ENCODE measurements at regions not wholly inside any gene's neighbourhood (a gene's known extent, or its start where the extent isn't known, plus 50 kb on each side); places are given as distances from the start of the nearest gene placed in this dataset.
"Not testable (repeated sequence)": the region's sequence is repeated elsewhere in the genome, so short reads cannot be mapped to it uniquely, and the experiment has no call there.

DNA sequence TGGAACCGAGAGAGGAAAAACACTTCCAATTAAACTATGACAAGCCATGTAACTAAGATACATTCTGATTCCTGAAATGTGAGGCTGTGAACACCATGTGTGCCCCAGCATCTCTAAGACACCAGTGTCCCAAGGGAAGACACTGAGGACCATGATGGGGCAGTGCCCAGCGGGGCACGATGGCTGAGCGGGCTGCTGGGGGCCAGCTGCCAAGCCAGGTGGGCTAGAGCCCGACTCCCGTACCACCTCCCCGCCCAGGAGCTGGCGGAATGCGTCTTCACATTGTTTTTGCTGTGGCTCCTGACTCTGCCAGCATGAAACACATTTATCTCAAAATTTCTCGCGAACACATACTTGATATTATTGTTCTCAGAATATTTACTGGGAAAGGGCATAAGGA, 202.4 kb downstream of the RTP5 start:
- DNase-seq; H3K36me3 ChIP-seq (ENCODE audit: control insufficient read depth in 4 of 4, insufficient read depth in 4 of 4, low read length in 4 of 4); H3K27me3 ChIP-seq (ENCODE audit: control insufficient read depth in 3 of 3, insufficient read depth in 3 of 3, low read length in 2 of 3); H3K4me3 ChIP-seq; H3K27ac ChIP-seq (ENCODE audit: low read depth in 1 of 2, low read length in 1 of 2); H3K9ac ChIP-seq (ENCODE audit: insufficient read depth in 1 of 2, low read length in 2 of 2); ATAC-seq (ENCODE audit: insufficient read depth, low FRiP score); H3K4me1 ChIP-seq (ENCODE audit: control insufficient read depth in 5 of 5, insufficient read depth in 5 of 5, low read length in 5 of 5); H3K9me3 ChIP-seq (ENCODE audit: control insufficient read depth in 4 of 4, insufficient read depth in 3 of 4, low read length in 3 of 4): not testable (repeated sequence)
- WGBS, 2 donors, result 90 to 92% methylated on average over 11 of the region's 11 CpGs

DNA sequence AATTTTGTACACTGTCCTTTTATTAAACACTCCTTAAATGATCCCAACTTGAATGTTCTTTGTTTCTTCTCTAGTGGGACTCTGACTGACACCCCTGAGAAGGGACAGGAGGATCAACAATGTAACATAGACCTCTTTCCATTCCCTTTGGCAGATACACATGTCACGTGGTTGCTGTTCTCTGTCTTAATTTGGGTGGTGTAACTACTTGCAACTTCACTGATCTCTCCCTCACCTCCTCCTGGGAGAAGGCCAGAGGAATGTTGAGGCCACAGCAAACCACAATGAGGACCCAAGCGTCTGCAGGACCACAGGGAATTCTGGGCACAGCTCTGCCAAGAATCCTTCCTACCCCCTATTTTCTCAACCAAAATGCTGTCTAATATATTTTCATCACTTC, 205.6 kb downstream of the RTP5 start:
- 38 to 56% methylated on average over 2 of the region's 2 CpGs for WGBS, 2 donors
- ATAC-seq (ENCODE audit: insufficient read depth, low FRiP score), result no peak
- H3K9ac ChIP-seq (ENCODE audit: insufficient read depth in 1 of 2, low read length in 2 of 2), result no peak overlapping the region
- no peaks in the 10 kb centered on the region for H3K9me3 ChIP-seq (ENCODE audit: control insufficient read depth in 4 of 4, insufficient read depth in 3 of 4, low read length in 3 of 4)
- no peak for DNase-seq
- no peak for TF ChIP-seq CTCF (IDR thresholded peaks at IDR 0.05; ENCODE audit: control extremely low read depth, extremely low read depth)
- H3K4me1 ChIP-seq (ENCODE audit: control insufficient read depth in 5 of 5, insufficient read depth in 5 of 5, low read length in 5 of 5), result no peaks in the 10 kb centered on the region
- H3K36me3 ChIP-seq (ENCODE audit: control insufficient read depth in 4 of 4, insufficient read depth in 4 of 4, low read length in 4 of 4), result no peaks in the 10 kb centered on the region
- H3K27ac ChIP-seq (ENCODE audit: low read depth in 1 of 2, low read length in 1 of 2), result no peak overlapping the region
- H3K27me3 ChIP-seq (ENCODE audit: control insufficient read depth in 3 of 3, insufficient read depth in 3 of 3, low read length in 2 of 3), result no peaks in the 10 kb centered on the region
- no peak overlapping the region for H3K4me3 ChIP-seq

DNA sequence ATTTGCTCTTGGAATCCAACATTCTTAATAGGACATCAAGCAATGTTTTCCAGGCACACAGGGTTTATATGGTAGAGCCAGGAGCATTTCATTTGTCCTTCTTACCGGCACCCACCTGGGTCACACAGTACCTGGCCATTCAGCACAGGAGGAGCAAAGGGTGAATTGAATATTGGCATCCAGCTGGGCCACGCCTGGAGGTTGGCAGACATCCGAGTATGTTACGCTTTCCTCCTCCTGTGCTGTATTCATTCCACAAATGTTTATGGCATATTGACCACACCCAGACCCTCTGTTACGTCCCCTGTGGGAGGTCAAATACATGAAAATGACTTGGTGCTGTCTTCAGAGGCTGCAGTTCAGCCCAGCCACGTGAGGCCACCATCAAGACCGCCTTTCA, 206.2 kb downstream of the RTP5 start:
- Histone ChIP-seq H3K9ac (ENCODE audit: insufficient read depth in 1 of 2, low read length in 2 of 2) (no peak overlapping the region), H3K4me3 (no peak overlapping the region), H3K36me3 (ENCODE audit: control insufficient read depth in 4 of 4, insufficient read depth in 4 of 4, low read length in 4 of 4) (no peaks in the 10 kb centered on the region), H3K9me3 (ENCODE audit: control insufficient read depth in 4 of 4, insufficient read depth in 3 of 4, low read length in 3 of 4) (no peaks in the 10 kb centered on the region), H3K27ac (ENCODE audit: low read depth in 1 of 2, low read length in 1 of 2) (no peak overlapping the region), H3K4me1 (ENCODE audit: control insufficient read depth in 5 of 5, insufficient read depth in 5 of 5, low read length in 5 of 5) (no peaks in the 10 kb centered on the region), H3K27me3 (ENCODE audit: control insufficient read depth in 3 of 3, insufficient read depth in 3 of 3, low read length in 2 of 3) (no peaks in the 10 kb centered on the region)
- ATAC-seq (ENCODE audit: insufficient read depth, low FRiP score), result no peak
- DNase-seq, result no peak
- 61 to 80% methylated on average over 7 of the region's 7 CpGs for WGBS, 2 donors
- TF ChIP-seq CTCF (IDR thresholded peaks at IDR 0.05; ENCODE audit: control extremely low read depth, extremely low read depth), result no peak

GRCh38 chr2:242076184-242076583, 206.7 kb downstream of the RTP5 start:
- not testable (repeated sequence) for H3K9me3 ChIP-seq (ENCODE audit: control insufficient read depth in 4 of 4, insufficient read depth in 3 of 4, low read length in 3 of 4); H3K27me3 ChIP-seq (ENCODE audit: control insufficient read depth in 3 of 3, insufficient read depth in 3 of 3, low read length in 2 of 3); DNase-seq; ATAC-seq (ENCODE audit: insufficient read depth, low FRiP score); H3K27ac ChIP-seq (ENCODE audit: low read depth in 1 of 2, low read length in 1 of 2); H3K9ac ChIP-seq (ENCODE audit: insufficient read depth in 1 of 2, low read length in 2 of 2); H3K36me3 ChIP-seq (ENCODE audit: control insufficient read depth in 4 of 4, insufficient read depth in 4 of 4, low read length in 4 of 4); H3K4me3 ChIP-seq; H3K4me1 ChIP-seq (ENCODE audit: control insufficient read depth in 5 of 5, insufficient read depth in 5 of 5, low read length in 5 of 5)
- 75 to 79% methylated on average over 4 of the region's 4 CpGs for WGBS, 2 donors

DNA sequence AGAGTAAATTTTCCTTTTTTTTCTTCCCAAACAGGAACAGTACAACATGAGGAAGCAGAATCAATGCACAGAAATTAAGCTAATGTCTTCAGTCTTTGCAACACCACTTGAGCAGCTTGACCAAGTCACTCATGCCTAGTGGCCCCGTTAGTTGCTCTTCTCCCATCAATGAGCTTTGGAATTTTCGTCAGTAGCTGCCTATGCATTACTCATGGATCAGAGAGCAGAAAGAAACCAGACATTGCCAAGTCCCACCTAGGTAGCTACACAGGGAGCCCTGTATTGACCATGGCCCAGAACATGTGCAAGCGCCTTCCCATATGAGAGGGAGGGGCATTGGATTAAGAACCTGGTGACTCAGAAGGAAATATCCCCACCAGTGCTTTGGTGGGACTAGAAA, 208.9 kb downstream of the RTP5 start:
- H3K27me3 ChIP-seq (ENCODE audit: control insufficient read depth in 3 of 3, insufficient read depth in 3 of 3, low read length in 2 of 3); H3K9ac ChIP-seq (ENCODE audit: insufficient read depth in 1 of 2, low read length in 2 of 2); H3K4me3 ChIP-seq; DNase-seq; H3K9me3 ChIP-seq (ENCODE audit: control insufficient read depth in 4 of 4, insufficient read depth in 3 of 4, low read length in 3 of 4); H3K4me1 ChIP-seq (ENCODE audit: control insufficient read depth in 5 of 5, insufficient read depth in 5 of 5, low read length in 5 of 5); H3K27ac ChIP-seq (ENCODE audit: low read depth in 1 of 2, low read length in 1 of 2); ATAC-seq (ENCODE audit: insufficient read depth, low FRiP score); H3K36me3 ChIP-seq (ENCODE audit: control insufficient read depth in 4 of 4, insufficient read depth in 4 of 4, low read length in 4 of 4): not testable (repeated sequence)
- WGBS, 2 donors, result 59 to 62% methylated on average over 2 to 3 of the region's 3 CpGs

DNA sequence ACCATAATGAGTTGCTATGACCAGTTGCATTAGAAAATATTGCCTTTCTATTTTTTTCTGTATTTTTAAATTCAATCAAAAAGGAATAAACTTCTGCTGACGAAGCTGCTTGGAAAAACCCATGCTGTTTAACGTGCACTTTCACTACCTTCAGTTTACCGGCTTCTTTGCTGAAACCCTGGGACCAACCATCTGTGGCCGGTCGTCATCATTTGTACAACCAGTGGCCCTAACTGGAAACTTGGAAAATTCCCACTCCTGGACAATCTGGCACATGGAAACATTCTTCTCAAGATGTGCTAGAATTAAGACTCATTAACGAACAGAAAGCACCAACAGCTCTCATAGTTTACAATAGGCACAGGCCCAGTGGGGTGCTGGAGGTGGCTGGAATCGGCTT, 210.3 kb downstream of the RTP5 start:
- not testable (repeated sequence) for H3K27ac ChIP-seq (ENCODE audit: low read depth in 1 of 2, low read length in 1 of 2); H3K27me3 ChIP-seq (ENCODE audit: control insufficient read depth in 3 of 3, insufficient read depth in 3 of 3, low read length in 2 of 3); ATAC-seq (ENCODE audit: insufficient read depth, low FRiP score); H3K4me1 ChIP-seq (ENCODE audit: control insufficient read depth in 5 of 5, insufficient read depth in 5 of 5, low read length in 5 of 5); H3K4me3 ChIP-seq; H3K9ac ChIP-seq (ENCODE audit: insufficient read depth in 1 of 2, low read length in 2 of 2); H3K36me3 ChIP-seq (ENCODE audit: control insufficient read depth in 4 of 4, insufficient read depth in 4 of 4, low read length in 4 of 4); H3K9me3 ChIP-seq (ENCODE audit: control insufficient read depth in 4 of 4, insufficient read depth in 3 of 4, low read length in 3 of 4); DNase-seq
- 85 to 93% methylated on average over 7 of the region's 7 CpGs for WGBS, 2 donors

DNA sequence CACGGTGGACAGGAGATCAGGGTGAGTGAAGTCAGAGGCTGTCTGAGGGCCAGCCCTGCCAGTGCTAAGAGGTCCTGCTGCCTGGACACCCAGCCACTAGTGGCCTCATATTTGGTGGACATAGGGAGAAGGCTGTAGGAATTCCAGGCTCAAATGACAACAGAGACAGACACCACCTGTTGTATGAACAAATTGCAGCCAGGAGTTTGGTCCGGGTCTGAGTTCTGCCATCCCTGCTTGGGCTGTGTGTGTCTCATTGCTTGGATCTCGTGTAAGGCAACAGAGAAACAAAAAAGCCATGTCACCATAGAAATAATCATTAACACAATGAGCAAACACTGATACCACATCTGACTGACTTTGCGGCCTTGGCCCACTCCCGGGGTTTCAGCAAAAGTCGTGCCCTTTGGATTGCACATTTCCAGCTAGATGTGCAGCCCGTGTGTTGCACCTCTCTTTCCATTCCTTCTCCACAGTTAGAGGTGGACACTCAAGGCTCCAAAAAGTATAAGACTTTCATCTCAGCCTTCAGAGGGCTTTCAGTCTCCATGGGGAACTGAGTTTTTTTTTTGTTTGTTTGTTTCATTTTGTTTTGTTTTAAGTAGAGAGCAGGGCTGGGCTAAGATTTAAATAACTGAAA, 211.2 kb downstream of the RTP5 start:
- peak overlapping the region in 1 of 2 donors; percentile 21 for H3K27ac ChIP-seq (ENCODE audit: low read depth in 1 of 2, low read length in 1 of 2)
- not testable (repeated sequence) for DNase-seq; H3K27me3 ChIP-seq (ENCODE audit: control insufficient read depth in 3 of 3, insufficient read depth in 3 of 3, low read length in 2 of 3); H3K36me3 ChIP-seq (ENCODE audit: control insufficient read depth in 4 of 4, insufficient read depth in 4 of 4, low read length in 4 of 4); H3K9ac ChIP-seq (ENCODE audit: insufficient read depth in 1 of 2, low read length in 2 of 2); ATAC-seq (ENCODE audit: insufficient read depth, low FRiP score); H3K4me1 ChIP-seq (ENCODE audit: control insufficient read depth in 5 of 5, insufficient read depth in 5 of 5, low read length in 5 of 5); H3K9me3 ChIP-seq (ENCODE audit: control insufficient read depth in 4 of 4, insufficient read depth in 3 of 4, low read length in 3 of 4); H3K4me3 ChIP-seq
- WGBS, 2 donors, result 66 to 90% methylated on average over 7 of the region's 7 CpGs

Data from lung (tissue), 11 donors.